Stimulated activated CD8-positive, alpha-beta memory T cell treated with anti-CD3 and anti-CD28 coated beads, Interleukin-12 subunit alpha, Interleukin-12 subunit beta, amount 100 ng/mL, for 4 hours (primary cell): ENCODE measurements at regions not wholly inside any gene's neighbourhood (a gene's known extent, or its start where the extent isn't known, plus 50 kb on each side); places are given as distances from the start of the nearest gene placed in this dataset.

Source experiments
- DNase-seq: peaks from one replicate; pipeline ENCODE4 v3.0.0-alpha.2; 2020; ENCODE audit warnings: low read depth

- no peak for DNase-seq
These were observed 273.4 kb upstream of the TNRC6C start for GRCh38 chr17:77684803-77685798.

- DNase-seq, result no peak
These were observed 272.5 kb upstream of the TNRC6C start for GRCh38 chr17:77685881-77686486.

GRCh38 chr17:77686903-77687302 is 271.6 kb upstream of the TNRC6C start:
- DNase-seq, result no peak

- DNase-seq, result no peak
These were observed 271.1 kb upstream of the TNRC6C start for GRCh38 chr17:77687417-77687816.

- no peak for DNase-seq
These were observed 270.6 kb upstream of the TNRC6C start for GRCh38 chr17:77687921-77688320.

GRCh38 chr17:77688369-77688768 is 270.1 kb upstream of the TNRC6C start:
- no peak for DNase-seq

- DNase-seq, result no peak
These were observed 268.0 kb upstream of the TNRC6C start for GRCh38 chr17:77690271-77691161.

- no peak for DNase-seq
These were observed 267.1 kb upstream of the TNRC6C start for GRCh38 chr17:77691216-77692085.

GRCh38 chr17:77692571-77693161 is 265.8 kb upstream of the TNRC6C start:
- no peak for DNase-seq

GRCh38 chr17:77693301-77693700 is 265.2 kb upstream of the TNRC6C start:
- no peak for DNase-seq

- no peak for DNase-seq
These were observed 264.7 kb upstream of the TNRC6C start for GRCh38 chr17:77693776-77694175.

GRCh38 chr17:77694391-77695363 is 263.8 kb upstream of the TNRC6C start:
- DNase-seq, result no peak

- DNase-seq, result no peak
These were observed 263.1 kb upstream of the TNRC6C start for GRCh38 chr17:77695386-77695785.

- no peak for DNase-seq
These were observed 262.3 kb upstream of the TNRC6C start for GRCh38 chr17:77696151-77696720.

GRCh38 chr17:77696721-77697460 is 261.6 kb upstream of the TNRC6C start:
- DNase-seq, result no peak

- DNase-seq, result no peak
These were observed 260.8 kb upstream of the TNRC6C start for GRCh38 chr17:77697480-77698400.

GRCh38 chr17:77698903-77699623 is 259.4 kb upstream of the TNRC6C start:
- DNase-seq, result no peak
